K562 (cell line): ENCODE measurements at regions not wholly inside any gene's neighbourhood (a gene's known extent, or its start where the extent isn't known, plus 50 kb on each side); places are given as distances from the start of the nearest gene placed in this dataset.

ENCODE experiments used
- AFF4 ChIP-seq: sonication (generic); formaldehyde crosslinking; IDR thresholded peaks from 2 replicates; pipeline ENCODE4 v1.8.0; 2023; ENCODE audit warnings: mild to moderate bottlenecking, missing genetic modification reagents
- CHAMP1 ChIP-seq: fragments of 450-650 bp; IDR thresholded peaks from 2 replicates; pipeline ENCODE4 v1.6.1; 2016; ENCODE audit warnings: mild to moderate bottlenecking
- DMBX1 ChIP-seq: fragments of 250-450 bp; sonication (Bioruptor Pico); IDR thresholded peaks from 2 replicates; pipeline ENCODE4 v1.8.0; 2022; ENCODE audit warnings: inconsistent platforms, mild to moderate bottlenecking, moderate library complexity, borderline replicate concordance
- HINFP ChIP-seq: fragments of 450-650 bp; conservative IDR thresholded peaks from 2 replicates; pipeline ENCODE4 v1.6.1; 2016; ENCODE audit warnings: missing genetic modification characterization, low read depth, mild to moderate bottlenecking, control low read depth, missing compliant biosample characterization
- REST ChIP-seq, 2 experiments: fragments of 450-650 bp; formaldehyde crosslinking in 1 of 2; IDR thresholded peaks; 2 replicates each; pipeline versions ENCODE4 v1.4.0 to v1.6.1; 2014 to 2020; ENCODE audit warnings: mild to moderate bottlenecking in 2 of 2, borderline replicate concordance in 1 of 2, low read depth in 1 of 2
- TOE1 ChIP-seq, 2 experiments: fragments of 450-650 bp in 1 of 2; sonication (generic) in 1 of 2; formaldehyde crosslinking in 1 of 2; IDR thresholded peaks; 2 replicates each; pipeline versions ENCODE4 v1.7.1 to v1.8.0; 2016 to 2022; ENCODE audit warnings: borderline replicate concordance in 2 of 2, mild to moderate bottlenecking in 2 of 2, antibody characterized with exemption in 1 of 2, inconsistent platforms in 1 of 2, low read depth in 1 of 2, missing genetic modification reagents in 1 of 2, moderate library complexity in 1 of 2
- ZBED1 ChIP-seq: IDR thresholded peaks from 2 replicates; pipeline ENCODE4 v1.6.1; 2014
- ZNF217 ChIP-seq: sonication (generic); formaldehyde crosslinking; IDR thresholded peaks from 2 replicates; pipeline ENCODE4 v1.8.0; 2022; ENCODE audit warnings: mild to moderate bottlenecking, missing genetic modification reagents
- ZNF766 ChIP-seq: fragments of 200-800 bp; sonication (Bioruptor generic); conservative IDR thresholded peaks from 2 replicates; pipeline ENCODE4 v1.6.1; 2016; ENCODE audit warnings: missing genetic modification characterization, missing compliant biosample characterization

- peak; percentile 29; the same call in 1 of the 2 replicates for TF ChIP-seq ZBED1
- TF ChIP-seq REST (IDR thresholded peaks at IDR 0.05; ENCODE audit: borderline replicate concordance): peak; percentile 50; the same call in 1 of the 2 replicates
- TF ChIP-seq REST (CRISPR knock-in tag; IDR thresholded peaks at IDR 0.05; ENCODE audit: low read depth): no peak
- 0 out of 2 replicates have a peak, but pooled peaks have one; percentile 52 for TF ChIP-seq HINFP (tag)
- peak; percentile 82; the same call in 1 of the 2 replicates for TF ChIP-seq DMBX1
- TF ChIP-seq CHAMP1: peak; percentile 88
- peak; percentile 87 for TF ChIP-seq TOE1 (IDR thresholded peaks at IDR 0.05; ENCODE audit: borderline replicate concordance)
- no peak for TF ChIP-seq TOE1 (CRISPR knock-in tag; IDR thresholded peaks at IDR 0.05; ENCODE audit: borderline replicate concordance, low read depth)
- TF ChIP-seq ZNF217 (CRISPR knock-in tag): no peak
- TF ChIP-seq AFF4 (CRISPR knock-in tag): 0 out of 2 replicates have a peak, but pooled peaks have one; percentile 23
- TF ChIP-seq ZNF766 (CRISPR knock-in tag): peak; percentile 68; the same call in 1 of the 2 replicates
These were observed 53.0 kb upstream of the LRP2 start (continued) for GRCh38 chr2:169415233-169415748.
